ENCODE measurements at regions not wholly inside any gene's neighbourhood (a gene's known extent, or its start where the extent isn't known, plus 50 kb on each side); places are given as distances from the start of the nearest gene placed in this dataset.

DNA sequence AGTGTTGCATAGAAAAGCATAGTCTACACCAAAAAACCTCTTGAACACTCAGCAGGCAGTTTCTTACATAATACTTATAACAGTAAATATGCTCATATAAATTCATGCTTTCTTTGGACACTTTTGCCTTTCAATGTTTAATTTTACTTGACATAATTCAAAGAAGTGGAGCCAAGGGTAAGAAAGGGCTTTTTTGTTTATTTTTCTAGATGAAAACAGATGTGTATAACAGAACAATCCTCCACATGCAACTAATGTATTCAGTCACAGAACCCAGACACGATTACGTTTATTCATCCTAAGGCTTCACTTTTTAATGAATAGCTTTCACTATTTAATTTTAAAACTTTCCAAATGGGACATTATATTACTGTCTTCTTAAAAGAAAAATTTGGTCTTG lies 58.0 kb upstream of the PTPN13 start:
- ChIA-PET CTCF (no interaction called here), POLR2A (no interaction called here)
- no peak for DNase-seq (ENCODE audit: low spot score)
- Mint-ChIP-seq H3K27me3 (ENCODE audit: low read depth) (no peaks in the 10 kb centered on the region), H3K9me3 (no peaks in the 10 kb centered on the region), H3K27ac (no peak overlapping the region), H3K4me1 (no peaks in the 10 kb centered on the region), H3K4me3 (no peak overlapping the region), H3K36me3 (no peaks in the 10 kb centered on the region)
- no peak for TF ChIP-seq CREM (CRISPR knock-in tag; IDR thresholded peaks at IDR 0.05)
- no peak for TF ChIP-seq MXD4 (CRISPR knock-in tag; IDR thresholded peaks at IDR 0.05; ENCODE audit: borderline replicate concordance)
- no peak for TF ChIP-seq TEAD4 (CRISPR knock-in tag; IDR thresholded peaks at IDR 0.05)
- TF ChIP-seq JUN (CRISPR knock-in tag; IDR thresholded peaks at IDR 0.05), result no peak
- no peak for ATAC-seq

DNA sequence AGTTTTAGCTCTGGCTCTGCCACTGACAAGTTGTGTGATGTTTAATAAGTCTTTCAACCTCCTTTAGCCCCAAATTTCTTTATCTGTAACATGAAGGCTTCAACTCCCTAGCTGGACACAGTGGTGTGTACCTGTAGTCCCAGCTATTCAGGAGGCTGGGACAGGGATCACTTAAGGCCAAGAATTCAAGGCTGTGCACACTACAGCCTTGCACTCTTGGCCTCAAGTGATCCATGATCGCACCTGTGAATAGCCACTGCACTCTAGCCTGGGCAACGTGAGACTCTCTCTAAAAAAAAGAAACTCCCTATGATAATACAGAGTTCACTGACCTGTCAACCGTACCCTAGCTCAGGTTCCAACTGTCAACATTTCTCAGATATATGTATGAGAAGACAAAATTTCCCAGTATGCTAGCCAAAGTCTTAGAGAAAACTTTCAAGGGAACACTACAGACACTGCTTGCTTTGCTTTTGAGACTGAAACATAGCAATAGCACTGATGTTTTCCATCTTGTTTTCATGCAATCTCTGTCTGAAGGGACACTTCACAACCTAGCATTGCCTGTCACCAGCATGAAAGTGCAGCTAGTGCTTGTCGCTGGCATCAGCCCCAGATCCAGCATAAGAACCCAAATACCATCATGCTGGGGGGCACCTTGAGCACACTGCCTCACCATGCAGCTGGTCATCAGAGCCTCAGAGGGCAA lies 51.6 kb upstream of the PTPN13 start:
- Mint-ChIP-seq H3K4me3 (no peak overlapping the region), H3K4me1 (peaks cover 7% of the 10 kb centered on the region), H3K27ac (no peak overlapping the region; the same call in 1 of the 2 replicates), H3K36me3 (peaks cover 6% of the 10 kb centered on the region; the same call in 1 of the 2 replicates), H3K27me3 (ENCODE audit: low read depth) (no peaks in the 10 kb centered on the region), H3K9me3 (peaks cover 4% of the 10 kb centered on the region; the same call in 1 of the 2 replicates)
- no peak for ATAC-seq
- CTCF ChIA-PET, result no interaction called here
- POLR2A ChIA-PET, result no interaction called here
- DNase-seq (ENCODE audit: low spot score), result no peak
- TF ChIP-seq CREB1 (CRISPR knock-in tag; IDR thresholded peaks at IDR 0.05) (no peak), NFATC4 (CRISPR knock-in tag; IDR thresholded peaks at IDR 0.05) (no peak), ATF1 (CRISPR knock-in tag; IDR thresholded peaks at IDR 0.05) (no peak), IRF2 (CRISPR knock-in tag; IDR thresholded peaks at IDR 0.05; ENCODE audit: borderline replicate concordance, low read depth) (no peak), MYBL2 (CRISPR knock-in tag; IDR thresholded peaks at IDR 0.05) (no peak), FOXP1 (CRISPR knock-in tag; IDR thresholded peaks at IDR 0.05; ENCODE audit: borderline replicate concordance) (no peak), ESRRA (CRISPR knock-in tag; IDR thresholded peaks at IDR 0.05; ENCODE audit: borderline replicate concordance) (no peak), RELA (CRISPR knock-in tag; IDR thresholded peaks at IDR 0.05; ENCODE audit: borderline replicate concordance) (no peak), OVOL2 (CRISPR knock-in tag; IDR thresholded peaks at IDR 0.05; ENCODE audit: borderline replicate concordance) (no peak), SMAD4 (CRISPR knock-in tag; IDR thresholded peaks at IDR 0.05) (no peak), SP1 (CRISPR knock-in tag; conservative IDR thresholded peaks at IDR 0.05) (no peak)
- TF ChIP-seq, protein P1, sequence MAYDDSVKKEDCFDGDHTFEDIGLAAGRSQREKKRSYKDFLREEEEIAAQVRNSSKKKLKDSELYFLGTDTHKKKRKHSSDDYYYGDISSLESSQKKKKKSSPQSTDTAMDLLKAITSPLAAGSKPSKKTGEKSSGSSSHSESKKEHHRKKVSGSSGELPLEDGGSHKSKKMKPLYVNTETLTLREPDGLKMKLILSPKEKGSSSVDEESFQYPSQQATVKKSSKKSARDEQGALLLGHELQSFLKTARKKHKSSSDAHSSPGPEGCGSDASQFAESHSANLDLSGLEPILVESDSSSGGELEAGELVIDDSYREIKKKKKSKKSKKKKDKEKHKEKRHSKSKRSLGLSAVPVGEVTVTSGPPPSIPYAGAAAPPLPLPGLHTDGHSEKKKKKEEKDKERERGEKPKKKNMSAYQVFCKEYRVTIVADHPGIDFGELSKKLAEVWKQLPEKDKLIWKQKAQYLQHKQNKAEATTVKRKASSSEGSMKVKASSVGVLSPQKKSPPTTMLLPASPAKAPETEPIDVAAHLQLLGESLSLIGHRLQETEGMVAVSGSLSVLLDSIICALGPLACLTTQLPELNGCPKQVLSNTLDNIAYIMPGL (CRISPR knock-in tag; IDR thresholded peaks at IDR 0.05), result no peak
- TF ChIP-seq, protein P2, sequence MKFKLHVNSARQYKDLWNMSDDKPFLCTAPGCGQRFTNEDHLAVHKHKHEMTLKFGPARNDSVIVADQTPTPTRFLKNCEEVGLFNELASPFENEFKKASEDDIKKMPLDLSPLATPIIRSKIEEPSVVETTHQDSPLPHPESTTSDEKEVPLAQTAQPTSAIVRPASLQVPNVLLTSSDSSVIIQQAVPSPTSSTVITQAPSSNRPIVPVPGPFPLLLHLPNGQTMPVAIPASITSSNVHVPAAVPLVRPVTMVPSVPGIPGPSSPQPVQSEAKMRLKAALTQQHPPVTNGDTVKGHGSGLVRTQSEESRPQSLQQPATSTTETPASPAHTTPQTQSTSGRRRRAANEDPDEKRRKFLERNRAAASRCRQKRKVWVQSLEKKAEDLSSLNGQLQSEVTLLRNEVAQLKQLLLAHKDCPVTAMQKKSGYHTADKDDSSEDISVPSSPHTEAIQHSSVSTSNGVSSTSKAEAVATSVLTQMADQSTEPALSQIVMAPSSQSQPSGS (CRISPR knock-in tag; IDR thresholded peaks at IDR 0.05; ENCODE audit: borderline replicate concordance, low read depth), result no peak
- TF ChIP-seq, protein P3, sequence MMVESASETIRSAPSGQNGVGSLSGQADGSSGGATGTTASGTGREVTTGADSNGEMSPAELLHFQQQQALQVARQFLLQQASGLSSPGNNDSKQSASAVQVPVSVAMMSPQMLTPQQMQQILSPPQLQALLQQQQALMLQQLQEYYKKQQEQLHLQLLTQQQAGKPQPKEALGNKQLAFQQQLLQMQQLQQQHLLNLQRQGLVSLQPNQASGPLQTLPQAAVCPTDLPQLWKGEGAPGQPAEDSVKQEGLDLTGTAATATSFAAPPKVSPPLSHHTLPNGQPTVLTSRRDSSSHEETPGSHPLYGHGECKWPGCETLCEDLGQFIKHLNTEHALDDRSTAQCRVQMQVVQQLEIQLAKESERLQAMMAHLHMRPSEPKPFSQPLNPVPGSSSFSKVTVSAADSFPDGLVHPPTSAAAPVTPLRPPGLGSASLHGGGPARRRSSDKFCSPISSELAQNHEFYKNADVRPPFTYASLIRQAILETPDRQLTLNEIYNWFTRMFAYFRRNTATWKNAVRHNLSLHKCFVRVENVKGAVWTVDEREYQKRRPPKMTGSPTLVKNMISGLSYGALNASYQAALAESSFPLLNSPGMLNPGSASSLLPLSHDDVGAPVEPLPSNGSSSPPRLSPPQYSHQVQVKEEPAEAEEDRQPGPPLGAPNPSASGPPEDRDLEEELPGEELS (CRISPR knock-in tag; IDR thresholded peaks at IDR 0.05), result no peak
- TF ChIP-seq, protein P4, sequence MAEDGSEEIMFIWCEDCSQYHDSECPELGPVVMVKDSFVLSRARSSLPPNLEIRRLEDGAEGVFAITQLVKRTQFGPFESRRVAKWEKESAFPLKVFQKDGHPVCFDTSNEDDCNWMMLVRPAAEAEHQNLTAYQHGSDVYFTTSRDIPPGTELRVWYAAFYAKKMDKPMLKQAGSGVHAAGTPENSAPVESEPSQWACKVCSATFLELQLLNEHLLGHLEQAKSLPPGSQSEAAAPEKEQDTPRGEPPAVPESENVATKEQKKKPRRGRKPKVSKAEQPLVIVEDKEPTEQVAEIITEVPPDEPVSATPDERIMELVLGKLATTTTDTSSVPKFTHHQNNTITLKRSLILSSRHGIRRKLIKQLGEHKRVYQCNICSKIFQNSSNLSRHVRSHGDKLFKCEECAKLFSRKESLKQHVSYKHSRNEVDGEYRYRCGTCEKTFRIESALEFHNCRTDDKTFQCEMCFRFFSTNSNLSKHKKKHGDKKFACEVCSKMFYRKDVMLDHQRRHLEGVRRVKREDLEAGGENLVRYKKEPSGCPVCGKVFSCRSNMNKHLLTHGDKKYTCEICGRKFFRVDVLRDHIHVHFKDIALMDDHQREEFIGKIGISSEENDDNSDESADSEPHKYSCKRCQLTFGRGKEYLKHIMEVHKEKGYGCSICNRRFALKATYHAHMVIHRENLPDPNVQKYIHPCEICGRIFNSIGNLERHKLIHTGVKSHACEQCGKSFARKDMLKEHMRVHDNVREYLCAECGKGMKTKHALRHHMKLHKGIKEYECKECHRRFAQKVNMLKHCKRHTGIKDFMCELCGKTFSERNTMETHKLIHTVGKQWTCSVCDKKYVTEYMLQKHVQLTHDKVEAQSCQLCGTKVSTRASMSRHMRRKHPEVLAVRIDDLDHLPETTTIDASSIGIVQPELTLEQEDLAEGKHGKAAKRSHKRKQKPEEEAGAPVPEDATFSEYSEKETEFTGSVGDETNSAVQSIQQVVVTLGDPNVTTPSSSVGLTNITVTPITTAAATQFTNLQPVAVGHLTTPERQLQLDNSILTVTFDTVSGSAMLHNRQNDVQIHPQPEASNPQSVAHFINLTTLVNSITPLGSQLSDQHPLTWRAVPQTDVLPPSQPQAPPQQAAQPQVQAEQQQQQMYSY (CRISPR knock-in tag; IDR thresholded peaks at IDR 0.05), result no peak
- TF ChIP-seq, protein P5, sequence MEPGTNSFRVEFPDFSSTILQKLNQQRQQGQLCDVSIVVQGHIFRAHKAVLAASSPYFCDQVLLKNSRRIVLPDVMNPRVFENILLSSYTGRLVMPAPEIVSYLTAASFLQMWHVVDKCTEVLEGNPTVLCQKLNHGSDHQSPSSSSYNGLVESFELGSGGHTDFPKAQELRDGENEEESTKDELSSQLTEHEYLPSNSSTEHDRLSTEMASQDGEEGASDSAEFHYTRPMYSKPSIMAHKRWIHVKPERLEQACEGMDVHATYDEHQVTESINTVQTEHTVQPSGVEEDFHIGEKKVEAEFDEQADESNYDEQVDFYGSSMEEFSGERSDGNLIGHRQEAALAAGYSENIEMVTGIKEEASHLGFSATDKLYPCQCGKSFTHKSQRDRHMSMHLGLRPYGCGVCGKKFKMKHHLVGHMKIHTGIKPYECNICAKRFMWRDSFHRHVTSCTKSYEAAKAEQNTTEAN (CRISPR knock-in tag; IDR thresholded peaks at IDR 0.05), result no peak
- TF ChIP-seq, protein P6, sequence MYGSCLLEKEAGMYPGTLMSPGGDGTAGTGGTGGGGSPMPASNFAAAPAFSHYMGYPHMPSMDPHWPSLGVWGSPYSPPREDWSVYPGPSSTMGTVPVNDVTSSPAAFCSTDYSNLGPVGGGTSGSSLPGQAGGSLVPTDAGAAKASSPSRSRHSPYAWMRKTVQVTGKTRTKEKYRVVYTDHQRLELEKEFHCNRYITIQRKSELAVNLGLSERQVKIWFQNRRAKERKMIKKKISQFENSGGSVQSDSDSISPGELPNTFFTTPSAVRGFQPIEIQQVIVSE (CRISPR knock-in tag; IDR thresholded peaks at IDR 0.05; ENCODE audit: borderline replicate concordance), result no peak
- TF ChIP-seq, protein P7, sequence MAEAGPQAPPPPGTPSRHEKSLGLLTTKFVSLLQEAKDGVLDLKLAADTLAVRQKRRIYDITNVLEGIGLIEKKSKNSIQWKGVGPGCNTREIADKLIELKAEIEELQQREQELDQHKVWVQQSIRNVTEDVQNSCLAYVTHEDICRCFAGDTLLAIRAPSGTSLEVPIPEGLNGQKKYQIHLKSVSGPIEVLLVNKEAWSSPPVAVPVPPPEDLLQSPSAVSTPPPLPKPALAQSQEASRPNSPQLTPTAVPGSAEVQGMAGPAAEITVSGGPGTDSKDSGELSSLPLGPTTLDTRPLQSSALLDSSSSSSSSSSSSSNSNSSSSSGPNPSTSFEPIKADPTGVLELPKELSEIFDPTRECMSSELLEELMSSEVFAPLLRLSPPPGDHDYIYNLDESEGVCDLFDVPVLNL (CRISPR knock-in tag; IDR thresholded peaks at IDR 0.05; ENCODE audit: borderline replicate concordance, low read depth), result no peak
